Keratinocyte (primary cell): ENCODE measurements at regions not wholly inside any gene's neighbourhood (a gene's known extent, or its start where the extent isn't known, plus 50 kb on each side); places are given as distances from the start of the nearest gene placed in this dataset.

Experiments
- DNase-seq: peaks from one replicate; pipeline ENCODE4 v3.0.0-alpha.2; 2011; ENCODE audit warnings: low read depth, missing footprints, low spot score
- FAIRE-seq: peaks from 2 replicates; lab custom pipeline; 2011; peaks lifted over from hg19 to GRCh38; lab: Jason Lieb, UNC
- H2AFZ ChIP-seq: 2 replicates; pipeline ENCODE4 v1.6.0; 2012; ENCODE audit warnings: low read length, control low read depth, inconsistent platforms; ENCODE audit not compliant: control insufficient read depth
- H3K27ac ChIP-seq: 2 replicates; pipeline ENCODE4 v1.5.1; 2011; ENCODE audit warnings: low read length; ENCODE audit not compliant: control insufficient read depth, insufficient read depth
- H3K27me3 ChIP-seq: 3 replicates; pipeline ENCODE4 v1.6.0; 2011; ENCODE audit warnings: low read length; ENCODE audit not compliant: control insufficient read depth, insufficient read depth; ENCODE audit errors: extremely low read depth
- H3K36me3 ChIP-seq, 2 experiments: 2 replicates in 1 of 2; 3 replicates in 1 of 2; pipeline ENCODE4 v1.5.1; 2011; ENCODE audit warnings: low read length in 2 of 2, mild to moderate bottlenecking in 1 of 2; ENCODE audit not compliant: control insufficient read depth in 2 of 2, insufficient read depth in 2 of 2; ENCODE audit errors: extremely low read depth in 1 of 2
- H3K4me1 ChIP-seq: 3 replicates; pipeline ENCODE4 v1.5.1; 2011; ENCODE audit warnings: low read length; ENCODE audit not compliant: control insufficient read depth, insufficient read depth; ENCODE audit errors: extremely low read depth
- H3K4me2 ChIP-seq: 3 replicates; pipeline ENCODE4 v1.6.0; 2011; ENCODE audit warnings: low read depth, low read length; ENCODE audit not compliant: control insufficient read depth, insufficient read depth; ENCODE audit errors: extremely low read depth
- H3K4me3 ChIP-seq, 3 experiments: fragments of 200-600 bp in 1 of 3; sonication (generic) in 1 of 3; 2 replicates in 2 of 3; 3 replicates in 1 of 3; pipeline ENCODE4 v1.5.1; 2011 to 2016; ENCODE audit warnings: low read length in 3 of 3, mild to moderate bottlenecking in 3 of 3, control low read depth in 2 of 3, inconsistent platforms in 1 of 3, low read depth in 1 of 3, mixed read lengths in 1 of 3, mixed run types in 1 of 3, moderate library complexity in 1 of 3; ENCODE audit not compliant: control insufficient read depth in 2 of 3, insufficient read depth in 2 of 3; ENCODE audit errors: extremely low read depth in 1 of 3
- H3K79me2 ChIP-seq: 2 replicates; pipeline ENCODE4 v1.6.0; 2012; ENCODE audit warnings: low read length; ENCODE audit not compliant: control insufficient read depth, insufficient read depth
- H3K9ac ChIP-seq: 3 replicates; pipeline ENCODE4 v1.6.0; 2011; ENCODE audit warnings: low read length; ENCODE audit not compliant: control insufficient read depth, insufficient read depth; ENCODE audit errors: extremely low read depth
- H3K9me1 ChIP-seq: 3 replicates; pipeline ENCODE4 v1.6.0; 2011; ENCODE audit warnings: low read length; ENCODE audit not compliant: control insufficient read depth, insufficient read depth; ENCODE audit errors: extremely low read depth
- H3K9me3 ChIP-seq: 2 replicates; pipeline ENCODE4 v1.5.1; 2012; ENCODE audit warnings: low read depth, low read length; ENCODE audit not compliant: control insufficient read depth
- H4K20me1 ChIP-seq: 3 replicates; pipeline ENCODE4 v1.6.0; 2011; ENCODE audit warnings: low read length; ENCODE audit not compliant: control insufficient read depth, insufficient read depth; ENCODE audit errors: extremely low read depth
- CTCF ChIP-seq, 3 experiments: IDR thresholded peaks in 1 of 3; conservative IDR thresholded peaks in 1 of 3; optimal IDR thresholded peaks in 1 of 3; 2 replicates in 2 of 3; 3 replicates in 1 of 3; pipeline versions ENCODE3 to v1.5.1; 2011; ENCODE audit warnings: low read length in 3 of 3, mild to moderate bottlenecking in 3 of 3, moderate library complexity in 2 of 3, control low read depth in 1 of 3, inconsistent platforms in 1 of 3; ENCODE audit not compliant: insufficient read depth in 2 of 3; ENCODE audit errors: extremely low read depth in 1 of 3
- EZH2 ChIP-seq: IDR thresholded peaks from one replicate; pipeline ENCODE4 v1.6.1; 2012; ENCODE audit warnings: inconsistent platforms, mild to moderate bottlenecking, low read length, moderate library complexity
- dilution Hi-C: fragments of 300-500 bp; cut with MboI; formaldehyde crosslinking; loops from one replicate; pipeline ENCODE4 v1.7.0; 2020; ENCODE audit warnings: low sequenced_read_pairs; ENCODE audit not compliant: extremely low pct_ligation_motif_present

- H3K9me3 ChIP-seq: no peaks in the 10 kb centered on the region
- no peak for TF ChIP-seq EZH2
- no peak for TF ChIP-seq CTCF (optimal IDR thresholded peaks at IDR 0.05 in 1 of 3, IDR thresholded peaks at IDR 0.05 in 1 of 3, conservative IDR thresholded peaks at IDR 0.05 in 1 of 3; ENCODE audit: extremely low read depth in 1 of 3, insufficient read depth in 2 of 3, low read length in 3 of 3)
- dilution Hi-C loops: no loop called here
- no peaks in the 10 kb centered on the region for H3K79me2 ChIP-seq
- no peak for DNase-seq
- H3K4me3 ChIP-seq: no peak overlapping the region
- H3K27me3 ChIP-seq: no peaks in the 10 kb centered on the region
- no peak overlapping the region for H3K9ac ChIP-seq
- H2AFZ ChIP-seq: no peak overlapping the region
- FAIRE-seq: no peak
- peaks cover 27% of the 10 kb centered on the region for H3K4me1 ChIP-seq
- H3K36me3 ChIP-seq: no peaks in the 10 kb centered on the region
- peak overlapping the region; percentile 19 for H3K27ac ChIP-seq
- no peaks in the 10 kb centered on the region for H4K20me1 ChIP-seq
- peak overlapping the region; percentile 11 for H3K4me2 ChIP-seq
- H3K9me1 ChIP-seq: no peaks in the 10 kb centered on the region
Observed at GRCh38 chr6:6891949-6892461, 215.8 kb upstream of the RREB1 start.

GRCh38 chr6:6892744-6893583 is 214.8 kb upstream of the RREB1 start:
- Histone ChIP-seq H3K79me2 (no peaks in the 10 kb centered on the region), H3K4me3 (no peak overlapping the region), H2AFZ (no peak overlapping the region), H3K9ac (no peak overlapping the region), H3K36me3 (no peaks in the 10 kb centered on the region), H3K4me1 (peaks cover 27% of the 10 kb centered on the region), H3K27ac (no peak overlapping the region), H3K9me1 (no peaks in the 10 kb centered on the region), H3K9me3 (no peaks in the 10 kb centered on the region), H4K20me1 (no peaks in the 10 kb centered on the region), H3K4me2 (no peak overlapping the region), H3K27me3 (no peaks in the 10 kb centered on the region)
- DNase-seq: no peak
- dilution Hi-C loops: no loop called here
- FAIRE-seq: no peak
- TF ChIP-seq CTCF (optimal IDR thresholded peaks at IDR 0.05 in 1 of 3, IDR thresholded peaks at IDR 0.05 in 1 of 3, conservative IDR thresholded peaks at IDR 0.05 in 1 of 3; ENCODE audit: extremely low read depth in 1 of 3, insufficient read depth in 2 of 3, low read length in 3 of 3): no peak
- TF ChIP-seq EZH2: no peak
